GM12872 (cell line): ENCODE measurements at regions not wholly inside any gene's neighbourhood (a gene's known extent, or its start where the extent isn't known, plus 50 kb on each side); places are given as distances from the start of the nearest gene placed in this dataset.

Experiments
- TF ChIP-seq, protein P1 (sequence below): IDR thresholded peaks from 3 replicates; pipeline ENCODE4 v1.5.1; 2011; ENCODE audit warnings: low read depth, mild to moderate bottlenecking, low read length, moderate library complexity; ENCODE audit not compliant: insufficient read depth

- TF ChIP-seq, protein P1, sequence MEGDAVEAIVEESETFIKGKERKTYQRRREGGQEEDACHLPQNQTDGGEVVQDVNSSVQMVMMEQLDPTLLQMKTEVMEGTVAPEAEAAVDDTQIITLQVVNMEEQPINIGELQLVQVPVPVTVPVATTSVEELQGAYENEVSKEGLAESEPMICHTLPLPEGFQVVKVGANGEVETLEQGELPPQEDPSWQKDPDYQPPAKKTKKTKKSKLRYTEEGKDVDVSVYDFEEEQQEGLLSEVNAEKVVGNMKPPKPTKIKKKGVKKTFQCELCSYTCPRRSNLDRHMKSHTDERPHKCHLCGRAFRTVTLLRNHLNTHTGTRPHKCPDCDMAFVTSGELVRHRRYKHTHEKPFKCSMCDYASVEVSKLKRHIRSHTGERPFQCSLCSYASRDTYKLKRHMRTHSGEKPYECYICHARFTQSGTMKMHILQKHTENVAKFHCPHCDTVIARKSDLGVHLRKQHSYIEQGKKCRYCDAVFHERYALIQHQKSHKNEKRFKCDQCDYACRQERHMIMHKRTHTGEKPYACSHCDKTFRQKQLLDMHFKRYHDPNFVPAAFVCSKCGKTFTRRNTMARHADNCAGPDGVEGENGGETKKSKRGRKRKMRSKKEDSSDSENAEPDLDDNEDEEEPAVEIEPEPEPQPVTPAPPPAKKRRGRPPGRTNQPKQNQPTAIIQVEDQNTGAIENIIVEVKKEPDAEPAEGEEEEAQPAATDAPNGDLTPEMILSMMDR = peak; percentile 15; the same call in 1 of the 3 replicates
Observed at GRCh38 chr6:26270486-26270861, 94.5 kb upstream of the BTN3A2 start.

DNA sequence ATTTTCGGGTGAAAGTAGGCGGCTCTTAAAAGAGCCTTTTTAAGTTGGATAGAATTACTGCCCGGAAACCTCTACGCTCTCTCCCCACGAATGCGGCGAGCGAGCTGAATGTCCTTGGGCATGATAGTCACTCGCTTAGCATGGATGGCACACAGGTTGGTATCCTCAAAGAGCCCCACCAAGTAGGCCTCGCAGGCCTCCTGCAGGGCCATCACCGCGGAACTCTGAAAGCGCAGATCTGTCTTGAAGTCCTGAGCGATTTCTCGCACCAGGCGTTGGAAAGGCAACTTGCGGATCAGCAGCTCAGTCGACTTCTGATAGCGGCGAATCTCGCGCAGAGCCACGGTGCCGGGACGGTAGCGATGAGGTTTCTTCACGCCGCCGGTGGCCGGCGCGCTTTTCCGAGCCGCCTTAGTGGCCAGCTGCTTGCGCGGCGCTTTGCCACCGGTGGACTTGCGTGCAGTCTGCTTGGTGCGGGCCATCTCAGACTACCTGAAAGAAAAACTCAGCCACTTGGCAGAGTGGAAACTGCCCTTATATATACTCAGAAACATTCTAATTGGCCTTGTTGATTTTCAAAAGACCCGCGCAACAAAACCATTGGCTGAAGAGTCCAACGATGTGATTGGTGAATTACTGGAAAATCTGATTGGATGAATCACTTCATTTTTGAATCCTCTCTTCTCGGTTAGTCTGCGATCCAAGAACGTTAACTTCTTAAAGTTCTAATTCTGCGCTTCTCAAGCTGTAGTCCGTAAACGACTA, 93.9 kb upstream of the BTN3A2 start:
- TF ChIP-seq, protein P1 = no peak

DNA sequence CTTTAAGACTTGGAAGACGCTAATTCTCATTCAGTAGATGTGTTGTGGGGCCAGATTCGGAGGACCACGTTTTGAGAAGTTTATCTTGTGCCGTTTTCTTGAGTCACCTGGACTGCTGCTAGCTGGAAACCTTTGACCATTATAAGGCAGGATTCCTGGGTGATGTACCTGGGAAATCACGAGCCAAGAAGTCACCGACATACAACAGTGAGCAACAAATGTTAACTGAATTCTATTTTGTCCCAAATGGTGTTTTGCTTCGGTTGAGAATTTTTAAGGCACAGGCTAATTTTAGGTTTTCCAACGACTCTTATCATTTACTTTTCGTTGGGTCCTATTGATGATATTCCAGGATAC, 93.4 kb upstream of the BTN3A2 start:
- TF ChIP-seq, protein P1 = no peak

DNA sequence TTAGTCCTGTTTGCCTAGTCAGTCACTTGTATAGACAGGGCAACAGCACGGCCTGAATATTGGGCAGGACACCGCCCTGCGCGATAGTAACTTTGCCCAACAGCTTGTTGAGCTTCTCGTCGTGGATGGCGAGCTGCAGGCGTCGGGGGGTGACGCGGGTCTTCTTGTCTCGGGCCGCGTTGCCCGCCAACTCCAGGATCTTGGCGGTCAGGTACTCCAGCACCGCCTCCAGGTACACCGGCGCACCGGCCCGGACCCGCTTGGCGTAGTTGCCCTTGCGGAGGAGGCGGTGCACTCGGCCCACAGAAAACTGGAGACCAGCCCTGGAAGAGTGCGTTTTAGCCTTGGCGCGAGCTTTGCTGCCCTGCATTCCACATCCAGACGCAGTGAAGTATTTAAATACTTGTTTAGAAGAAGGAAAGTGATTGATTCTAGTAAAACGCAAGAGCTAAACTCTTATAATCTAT, 92.8 kb upstream of the BTN3A2 start:
- TF ChIP-seq, protein P1 = no peak

GRCh38 chr6:26273673-26274588, 91.1 kb upstream of the BTN3A2 start:
- TF ChIP-seq, protein P1 = no peak

GRCh38 chr6:26275663-26276062, 89.3 kb upstream of the BTN3A2 start:
- TF ChIP-seq, protein P1 = no peak

- TF ChIP-seq, protein P1 = no peak
Observed at GRCh38 chr6:26276841-26277648, 88.0 kb upstream of the BTN3A2 start.
